22Rv1 (cell line): ENCODE measurements at regions not wholly inside any gene's neighbourhood (a gene's known extent, or its start where the extent isn't known, plus 50 kb on each side); places are given as distances from the start of the nearest gene placed in this dataset.

Source experiments
- CTCF ChIP-seq: fragments of 450-650 bp; IDR thresholded peaks from 2 replicates; pipeline ENCODE4 v1.5.1; 2017; ENCODE audit warnings: mild to moderate bottlenecking
- ZFX ChIP-seq: fragments of 450-650 bp; IDR thresholded peaks from 2 replicates; pipeline ENCODE4 v1.6.1; 2017; ENCODE audit warnings: antibody characterized with exemption, borderline replicate concordance

- TF ChIP-seq CTCF (no peak), ZFX (no peak)
These were observed 73.9 kb downstream of the SLC25A47 start for GRCh38 chr14:100397005-100397404.
